ENCODE measurements at regions not wholly inside any gene's neighbourhood (a gene's known extent, or its start where the extent isn't known, plus 50 kb on each side); places are given as distances from the start of the nearest gene placed in this dataset.

DNA sequence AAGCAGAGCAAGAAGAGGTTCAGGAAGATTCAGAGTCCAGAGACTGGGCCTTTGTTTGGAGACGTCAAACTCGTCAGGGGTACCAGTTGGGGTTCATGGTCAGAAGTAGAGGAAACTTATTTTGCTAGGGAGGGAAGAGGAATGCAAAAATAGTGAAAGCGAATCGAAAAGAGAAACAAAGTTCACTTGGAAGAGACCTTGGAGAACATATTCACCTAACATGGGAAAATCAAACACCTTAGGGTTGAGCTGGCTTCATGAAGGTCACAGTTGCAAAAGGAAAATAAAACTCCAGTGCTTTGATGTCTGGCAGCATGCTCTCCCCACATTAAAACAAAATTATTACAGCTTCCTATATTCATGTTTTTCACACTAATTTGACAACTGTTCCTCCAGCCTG, 440.4 kb downstream of the EPM2A start (continued):
- TF ChIP-seq ZNF556 (CRISPR knock-in tag; IDR thresholded peaks at IDR 0.05; ENCODE audit: borderline replicate concordance) = no peak
- TF ChIP-seq RAD51 (IDR thresholded peaks at IDR 0.05; ENCODE audit: borderline replicate concordance) = no peak
- no peak for TF ChIP-seq SIX4 (CRISPR knock-in tag; IDR thresholded peaks at IDR 0.05)
- TF ChIP-seq, protein P1, sequence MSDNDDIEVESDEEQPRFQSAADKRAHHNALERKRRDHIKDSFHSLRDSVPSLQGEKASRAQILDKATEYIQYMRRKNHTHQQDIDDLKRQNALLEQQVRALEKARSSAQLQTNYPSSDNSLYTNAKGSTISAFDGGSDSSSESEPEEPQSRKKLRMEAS (IDR thresholded peaks at IDR 0.05) = no peak
- TF ChIP-seq NR2F1 (CRISPR knock-in tag; IDR thresholded peaks at IDR 0.05) = no peak
- no peak for TF ChIP-seq SPEN (CRISPR knock-in tag; IDR thresholded peaks at IDR 0.05; ENCODE audit: low read depth)
- TF ChIP-seq, protein P2, sequence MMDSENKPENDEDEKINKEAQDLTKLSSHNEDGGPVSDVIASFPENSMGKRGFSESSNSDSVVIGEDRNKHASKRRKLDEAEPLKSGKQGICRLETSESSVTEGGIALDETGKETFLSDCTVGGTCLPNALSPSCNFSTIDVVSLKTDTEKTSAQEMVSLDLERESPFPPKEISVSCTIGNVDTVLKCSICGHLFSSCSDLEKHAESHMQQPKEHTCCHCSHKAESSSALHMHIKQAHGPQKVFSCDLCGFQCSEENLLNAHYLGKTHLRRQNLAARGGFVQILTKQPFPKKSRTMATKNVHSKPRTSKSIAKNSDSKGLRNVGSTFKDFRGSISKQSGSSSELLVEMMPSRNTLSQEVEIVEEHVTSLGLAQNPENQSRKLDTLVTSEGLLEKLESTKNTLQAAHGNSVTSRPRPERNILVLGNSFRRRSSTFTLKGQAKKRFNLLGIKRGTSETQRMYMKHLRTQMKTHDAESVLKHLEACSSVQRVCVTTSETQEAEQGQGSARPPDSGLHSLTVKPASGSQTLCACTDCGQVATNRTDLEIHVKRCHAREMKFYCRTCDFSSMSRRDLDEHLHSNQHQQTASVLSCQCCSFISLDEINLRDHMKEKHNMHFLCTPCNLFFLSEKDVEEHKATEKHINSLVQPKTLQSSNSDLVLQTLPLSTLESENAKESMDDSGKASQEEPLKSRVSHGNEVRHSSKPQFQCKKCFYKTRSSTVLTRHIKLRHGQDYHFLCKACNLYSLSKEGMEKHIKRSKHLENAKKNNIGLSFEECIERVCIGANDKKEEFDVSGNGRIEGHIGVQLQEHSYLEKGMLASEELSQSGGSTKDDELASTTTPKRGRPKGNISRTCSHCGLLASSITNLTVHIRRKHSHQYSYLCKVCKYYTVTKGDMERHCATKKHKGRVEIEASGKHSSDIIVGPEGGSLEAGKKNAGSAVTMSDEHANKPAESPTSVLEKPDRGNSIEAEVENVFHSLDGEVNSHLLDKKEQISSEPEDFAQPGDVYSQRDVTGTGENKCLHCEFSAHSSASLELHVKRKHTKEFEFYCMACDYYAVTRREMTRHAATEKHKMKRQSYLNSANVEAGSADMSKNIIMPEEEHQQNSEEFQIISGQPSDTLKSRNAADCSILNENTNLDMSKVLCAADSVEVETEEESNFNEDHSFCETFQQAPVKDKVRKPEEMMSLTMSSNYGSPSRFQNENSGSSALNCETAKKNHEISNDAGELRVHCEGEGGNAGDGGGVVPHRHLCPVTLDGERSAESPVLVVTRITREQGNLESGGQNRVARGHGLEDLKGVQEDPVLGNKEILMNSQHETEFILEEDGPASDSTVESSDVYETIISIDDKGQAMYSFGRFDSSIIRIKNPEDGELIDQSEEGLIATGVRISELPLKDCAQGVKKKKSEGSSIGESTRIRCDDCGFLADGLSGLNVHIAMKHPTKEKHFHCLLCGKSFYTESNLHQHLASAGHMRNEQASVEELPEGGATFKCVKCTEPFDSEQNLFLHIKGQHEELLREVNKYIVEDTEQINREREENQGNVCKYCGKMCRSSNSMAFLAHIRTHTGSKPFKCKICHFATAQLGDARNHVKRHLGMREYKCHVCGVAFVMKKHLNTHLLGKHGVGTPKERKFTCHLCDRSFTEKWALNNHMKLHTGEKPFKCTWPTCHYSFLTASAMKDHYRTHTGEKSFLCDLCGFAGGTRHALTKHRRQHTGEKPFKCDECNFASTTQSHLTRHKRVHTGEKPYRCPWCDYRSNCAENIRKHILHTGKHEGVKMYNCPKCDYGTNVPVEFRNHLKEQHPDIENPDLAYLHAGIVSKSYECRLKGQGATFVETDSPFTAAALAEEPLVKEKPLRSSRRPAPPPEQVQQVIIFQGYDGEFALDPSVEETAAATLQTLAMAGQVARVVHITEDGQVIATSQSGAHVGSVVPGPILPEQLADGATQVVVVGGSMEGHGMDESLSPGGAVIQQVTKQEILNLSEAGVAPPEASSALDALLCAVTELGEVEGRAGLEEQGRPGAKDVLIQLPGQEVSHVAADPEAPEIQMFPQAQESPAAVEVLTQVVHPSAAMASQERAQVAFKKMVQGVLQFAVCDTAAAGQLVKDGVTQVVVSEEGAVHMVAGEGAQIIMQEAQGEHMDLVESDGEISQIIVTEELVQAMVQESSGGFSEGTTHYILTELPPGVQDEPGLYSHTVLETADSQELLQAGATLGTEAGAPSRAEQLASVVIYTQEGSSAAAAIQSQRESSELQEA (CRISPR knock-in tag; IDR thresholded peaks at IDR 0.05; ENCODE audit: not compliant biosample characterization) = no peak
- TF ChIP-seq, protein P3, sequence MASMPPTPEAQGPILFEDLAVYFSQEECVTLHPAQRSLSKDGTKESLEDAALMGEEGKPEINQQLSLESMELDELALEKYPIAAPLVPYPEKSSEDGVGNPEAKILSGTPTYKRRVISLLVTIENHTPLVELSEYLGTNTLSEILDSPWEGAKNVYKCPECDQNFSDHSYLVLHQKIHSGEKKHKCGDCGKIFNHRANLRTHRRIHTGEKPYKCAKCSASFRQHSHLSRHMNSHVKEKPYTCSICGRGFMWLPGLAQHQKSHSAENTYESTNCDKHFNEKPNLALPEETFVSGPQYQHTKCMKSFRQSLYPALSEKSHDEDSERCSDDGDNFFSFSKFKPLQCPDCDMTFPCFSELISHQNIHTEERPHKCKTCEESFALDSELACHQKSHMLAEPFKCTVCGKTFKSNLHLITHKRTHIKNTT (CRISPR knock-in tag; IDR thresholded peaks at IDR 0.05) = no peak
- TF ChIP-seq, protein P4, sequence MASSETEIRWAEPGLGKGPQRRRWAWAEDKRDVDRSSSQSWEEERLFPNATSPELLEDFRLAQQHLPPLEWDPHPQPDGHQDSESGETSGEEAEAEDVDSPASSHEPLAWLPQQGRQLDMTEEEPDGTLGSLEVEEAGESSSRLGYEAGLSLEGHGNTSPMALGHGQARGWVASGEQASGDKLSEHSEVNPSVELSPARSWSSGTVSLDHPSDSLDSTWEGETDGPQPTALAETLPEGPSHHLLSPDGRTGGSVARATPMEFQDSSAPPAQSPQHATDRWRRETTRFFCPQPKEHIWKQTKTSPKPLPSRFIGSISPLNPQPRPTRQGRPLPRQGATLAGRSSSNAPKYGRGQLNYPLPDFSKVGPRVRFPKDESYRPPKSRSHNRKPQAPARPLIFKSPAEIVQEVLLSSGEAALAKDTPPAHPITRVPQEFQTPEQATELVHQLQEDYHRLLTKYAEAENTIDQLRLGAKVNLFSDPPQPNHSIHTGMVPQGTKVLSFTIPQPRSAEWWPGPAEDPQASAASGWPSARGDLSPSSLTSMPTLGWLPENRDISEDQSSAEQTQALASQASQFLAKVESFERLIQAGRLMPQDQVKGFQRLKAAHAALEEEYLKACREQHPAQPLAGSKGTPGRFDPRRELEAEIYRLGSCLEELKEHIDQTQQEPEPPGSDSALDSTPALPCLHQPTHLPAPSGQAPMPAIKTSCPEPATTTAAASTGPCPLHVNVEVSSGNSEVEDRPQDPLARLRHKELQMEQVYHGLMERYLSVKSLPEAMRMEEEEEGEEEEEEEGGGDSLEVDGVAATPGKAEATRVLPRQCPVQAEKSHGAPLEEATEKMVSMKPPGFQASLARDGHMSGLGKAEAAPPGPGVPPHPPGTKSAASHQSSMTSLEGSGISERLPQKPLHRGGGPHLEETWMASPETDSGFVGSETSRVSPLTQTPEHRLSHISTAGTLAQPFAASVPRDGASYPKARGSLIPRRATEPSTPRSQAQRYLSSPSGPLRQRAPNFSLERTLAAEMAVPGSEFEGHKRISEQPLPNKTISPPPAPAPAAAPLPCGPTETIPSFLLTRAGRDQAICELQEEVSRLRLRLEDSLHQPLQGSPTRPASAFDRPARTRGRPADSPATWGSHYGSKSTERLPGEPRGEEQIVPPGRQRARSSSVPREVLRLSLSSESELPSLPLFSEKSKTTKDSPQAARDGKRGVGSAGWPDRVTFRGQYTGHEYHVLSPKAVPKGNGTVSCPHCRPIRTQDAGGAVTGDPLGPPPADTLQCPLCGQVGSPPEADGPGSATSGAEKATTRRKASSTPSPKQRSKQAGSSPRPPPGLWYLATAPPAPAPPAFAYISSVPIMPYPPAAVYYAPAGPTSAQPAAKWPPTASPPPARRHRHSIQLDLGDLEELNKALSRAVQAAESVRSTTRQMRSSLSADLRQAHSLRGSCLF (CRISPR knock-in tag; IDR thresholded peaks at IDR 0.05; ENCODE audit: borderline replicate concordance) = no peak
- no peak for TF ChIP-seq ZMYM3 (CRISPR knock-in tag; IDR thresholded peaks at IDR 0.05)
- TF ChIP-seq, protein P5, sequence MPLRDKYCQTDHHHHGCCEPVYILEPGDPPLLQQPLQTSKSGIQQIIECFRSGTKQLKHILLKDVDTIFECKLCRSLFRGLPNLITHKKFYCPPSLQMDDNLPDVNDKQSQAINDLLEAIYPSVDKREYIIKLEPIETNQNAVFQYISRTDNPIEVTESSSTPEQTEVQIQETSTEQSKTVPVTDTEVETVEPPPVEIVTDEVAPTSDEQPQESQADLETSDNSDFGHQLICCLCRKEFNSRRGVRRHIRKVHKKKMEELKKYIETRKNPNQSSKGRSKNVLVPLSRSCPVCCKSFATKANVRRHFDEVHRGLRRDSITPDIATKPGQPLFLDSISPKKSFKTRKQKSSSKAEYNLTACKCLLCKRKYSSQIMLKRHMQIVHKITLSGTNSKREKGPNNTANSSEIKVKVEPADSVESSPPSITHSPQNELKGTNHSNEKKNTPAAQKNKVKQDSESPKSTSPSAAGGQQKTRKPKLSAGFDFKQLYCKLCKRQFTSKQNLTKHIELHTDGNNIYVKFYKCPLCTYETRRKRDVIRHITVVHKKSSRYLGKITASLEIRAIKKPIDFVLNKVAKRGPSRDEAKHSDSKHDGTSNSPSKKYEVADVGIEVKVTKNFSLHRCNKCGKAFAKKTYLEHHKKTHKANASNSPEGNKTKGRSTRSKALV (CRISPR knock-in tag; IDR thresholded peaks at IDR 0.05) = no peak
- TF ChIP-seq, protein P6, sequence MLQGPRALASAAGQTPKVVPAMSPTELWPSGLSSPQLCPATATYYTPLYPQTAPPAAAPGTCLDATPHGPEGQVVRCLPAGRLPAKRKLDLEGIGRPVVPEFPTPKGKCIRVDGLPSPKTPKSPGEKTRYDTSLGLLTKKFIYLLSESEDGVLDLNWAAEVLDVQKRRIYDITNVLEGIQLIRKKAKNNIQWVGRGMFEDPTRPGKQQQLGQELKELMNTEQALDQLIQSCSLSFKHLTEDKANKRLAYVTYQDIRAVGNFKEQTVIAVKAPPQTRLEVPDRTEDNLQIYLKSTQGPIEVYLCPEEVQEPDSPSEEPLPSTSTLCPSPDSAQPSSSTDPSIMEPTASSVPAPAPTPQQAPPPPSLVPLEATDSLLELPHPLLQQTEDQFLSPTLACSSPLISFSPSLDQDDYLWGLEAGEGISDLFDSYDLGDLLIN (CRISPR knock-in tag; IDR thresholded peaks at IDR 0.05; ENCODE audit: borderline replicate concordance) = no peak

All from HepG2 (cell line).